NB4 (cell line): ENCODE measurements at regions not wholly inside any gene's neighbourhood (a gene's known extent, or its start where the extent isn't known, plus 50 kb on each side); places are given as distances from the start of the nearest gene placed in this dataset.

ENCODE experiments used
- CTCF ChIP-seq: IDR thresholded peaks from one replicate; pipeline ENCODE4 v1.5.1; 2012; ENCODE audit warnings: low read depth, low read length
- MYC ChIP-seq: IDR thresholded peaks from 2 replicates; pipeline ENCODE4 v1.6.1; 2011; ENCODE audit warnings: low read depth, low read length
- POLR2A ChIP-seq: IDR thresholded peaks from 2 replicates; pipeline ENCODE4 v1.6.1; 2011; ENCODE audit warnings: mild to moderate bottlenecking; ENCODE audit not compliant: insufficient read length; ENCODE audit errors: extremely low read depth

- TF ChIP-seq CTCF = no peak
- TF ChIP-seq POLR2A = no peak
- no peak for TF ChIP-seq MYC
These were observed 424.5 kb upstream of the DAB1 start for GRCh38 chr1:57848406-57848805.
